ENCODE measurements at regions not wholly inside any gene's neighbourhood (a gene's known extent, or its start where the extent isn't known, plus 50 kb on each side); places are given as distances from the start of the nearest gene placed in this dataset.

DNA sequence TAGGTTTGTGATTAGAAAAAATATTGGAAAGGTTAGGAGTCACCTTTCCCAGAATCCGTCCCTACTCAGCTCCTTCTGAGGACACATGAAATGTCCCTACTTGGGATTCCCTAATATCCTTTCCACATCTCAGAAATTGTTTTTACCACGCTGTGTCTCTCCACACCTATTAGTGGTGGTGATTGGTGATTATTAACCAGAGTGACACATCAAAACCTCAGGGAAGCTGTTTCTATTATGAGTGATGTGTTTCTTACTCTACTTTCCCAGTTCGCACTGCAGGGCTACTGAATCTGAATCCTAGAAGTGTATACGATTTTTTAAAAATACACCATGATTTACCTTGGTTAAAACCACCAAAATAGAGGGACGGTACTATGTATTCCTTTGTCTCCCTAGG is 460.8 kb downstream of the TBC1D4 start:
- TF ChIP-seq, protein P1, sequence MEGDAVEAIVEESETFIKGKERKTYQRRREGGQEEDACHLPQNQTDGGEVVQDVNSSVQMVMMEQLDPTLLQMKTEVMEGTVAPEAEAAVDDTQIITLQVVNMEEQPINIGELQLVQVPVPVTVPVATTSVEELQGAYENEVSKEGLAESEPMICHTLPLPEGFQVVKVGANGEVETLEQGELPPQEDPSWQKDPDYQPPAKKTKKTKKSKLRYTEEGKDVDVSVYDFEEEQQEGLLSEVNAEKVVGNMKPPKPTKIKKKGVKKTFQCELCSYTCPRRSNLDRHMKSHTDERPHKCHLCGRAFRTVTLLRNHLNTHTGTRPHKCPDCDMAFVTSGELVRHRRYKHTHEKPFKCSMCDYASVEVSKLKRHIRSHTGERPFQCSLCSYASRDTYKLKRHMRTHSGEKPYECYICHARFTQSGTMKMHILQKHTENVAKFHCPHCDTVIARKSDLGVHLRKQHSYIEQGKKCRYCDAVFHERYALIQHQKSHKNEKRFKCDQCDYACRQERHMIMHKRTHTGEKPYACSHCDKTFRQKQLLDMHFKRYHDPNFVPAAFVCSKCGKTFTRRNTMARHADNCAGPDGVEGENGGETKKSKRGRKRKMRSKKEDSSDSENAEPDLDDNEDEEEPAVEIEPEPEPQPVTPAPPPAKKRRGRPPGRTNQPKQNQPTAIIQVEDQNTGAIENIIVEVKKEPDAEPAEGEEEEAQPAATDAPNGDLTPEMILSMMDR (IDR thresholded peaks at IDR 0.05): no peak
- TF ChIP-seq POLR2A (IDR thresholded peaks at IDR 0.05) (no peak), POLR2AphosphoS5 (IDR thresholded peaks at IDR 0.05) (no peak)
